ENCODE measurements at regions not wholly inside any gene's neighbourhood (a gene's known extent, or its start where the extent isn't known, plus 50 kb on each side); places are given as distances from the start of the nearest gene placed in this dataset.

DNA sequence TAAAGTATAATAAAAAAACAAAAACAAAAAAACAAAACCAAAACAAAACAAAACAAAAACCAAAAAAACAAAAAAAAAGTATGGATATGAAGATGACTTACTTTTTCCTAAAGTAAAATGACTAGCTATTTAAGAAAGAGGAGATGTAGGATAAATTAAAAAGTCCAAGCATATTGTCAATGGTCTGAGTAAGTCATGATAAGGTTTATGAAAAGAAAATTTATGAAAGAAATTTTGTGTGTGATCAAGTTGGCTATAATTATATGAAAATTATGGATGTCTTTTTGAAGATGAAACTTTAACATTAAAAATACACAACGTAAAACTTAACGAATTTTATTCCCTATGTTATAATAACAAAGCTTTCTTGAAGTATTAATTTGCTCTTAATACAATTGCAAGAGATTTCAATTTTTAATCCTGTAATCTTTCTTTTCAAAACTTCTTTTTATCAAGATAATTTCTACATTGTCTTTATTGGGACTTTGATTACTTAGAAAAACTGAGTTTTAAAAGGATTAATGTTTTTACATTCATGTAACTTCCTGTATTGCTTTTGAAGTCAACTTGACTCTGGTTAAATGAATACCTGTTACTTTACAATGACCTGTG, 200.9 kb upstream of the IVNS1ABP start:
- no peak for TF ChIP-seq TARDBP (IDR thresholded peaks at IDR 0.05)
- TF ChIP-seq LEF1 (IDR thresholded peaks at IDR 0.05; ENCODE audit: borderline replicate concordance): no peak
- no peak for TF ChIP-seq FOXA1 (IDR thresholded peaks at IDR 0.05)
- TF ChIP-seq SUZ12 (IDR thresholded peaks at IDR 0.05): no peak
- TF ChIP-seq SP1 (IDR thresholded peaks at IDR 0.05): no peak
- no peak for TF ChIP-seq BHLHE40 (IDR thresholded peaks at IDR 0.05; ENCODE audit: borderline replicate concordance)
- TF ChIP-seq ELF4 (IDR thresholded peaks at IDR 0.05): no peak
